ENCODE measurements at regions not wholly inside any gene's neighbourhood (a gene's known extent, or its start where the extent isn't known, plus 50 kb on each side); places are given as distances from the start of the nearest gene placed in this dataset.

DNA sequence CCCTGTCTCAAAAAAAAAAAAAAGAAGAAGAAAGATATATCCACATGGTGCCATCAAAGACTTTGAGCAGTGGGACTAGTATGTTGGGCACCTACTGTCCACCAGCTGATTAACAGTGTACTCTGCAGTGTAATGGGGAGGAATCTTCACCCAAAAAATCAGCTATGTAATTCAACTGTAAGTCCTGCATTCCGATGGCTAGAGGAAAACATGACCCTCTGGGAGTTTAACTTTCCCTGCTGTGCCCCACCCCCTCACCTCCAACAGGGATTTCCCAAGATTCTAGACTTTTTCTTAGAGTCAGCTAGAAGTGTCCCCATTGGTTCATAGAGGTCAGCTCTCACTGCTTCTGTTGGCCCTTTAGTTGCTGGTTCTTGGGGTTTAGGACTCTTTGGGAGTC is 221.2 kb upstream of the CLINT1 start:
- DNase-seq = no peak

DNA sequence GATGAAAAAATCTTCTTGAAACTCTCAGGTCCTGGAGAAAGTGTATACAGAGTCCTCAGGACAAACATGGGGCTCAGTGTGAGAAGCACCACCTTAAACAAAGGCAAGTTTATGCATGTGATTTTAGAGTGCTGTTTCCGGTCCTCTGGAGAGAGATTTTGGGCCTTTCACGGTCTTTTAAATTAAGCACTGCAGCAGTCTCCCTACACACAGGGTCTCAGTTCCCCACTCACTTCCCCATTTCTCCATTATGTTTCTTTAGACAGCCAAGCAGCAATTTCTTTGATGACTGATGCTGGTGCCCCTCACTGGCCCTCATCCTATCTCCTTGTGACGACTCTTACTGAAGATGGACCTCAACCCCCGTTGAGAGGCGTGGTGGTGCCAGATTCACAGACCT is 220.2 kb upstream of the CLINT1 start:
- DNase-seq = no peak

DNA sequence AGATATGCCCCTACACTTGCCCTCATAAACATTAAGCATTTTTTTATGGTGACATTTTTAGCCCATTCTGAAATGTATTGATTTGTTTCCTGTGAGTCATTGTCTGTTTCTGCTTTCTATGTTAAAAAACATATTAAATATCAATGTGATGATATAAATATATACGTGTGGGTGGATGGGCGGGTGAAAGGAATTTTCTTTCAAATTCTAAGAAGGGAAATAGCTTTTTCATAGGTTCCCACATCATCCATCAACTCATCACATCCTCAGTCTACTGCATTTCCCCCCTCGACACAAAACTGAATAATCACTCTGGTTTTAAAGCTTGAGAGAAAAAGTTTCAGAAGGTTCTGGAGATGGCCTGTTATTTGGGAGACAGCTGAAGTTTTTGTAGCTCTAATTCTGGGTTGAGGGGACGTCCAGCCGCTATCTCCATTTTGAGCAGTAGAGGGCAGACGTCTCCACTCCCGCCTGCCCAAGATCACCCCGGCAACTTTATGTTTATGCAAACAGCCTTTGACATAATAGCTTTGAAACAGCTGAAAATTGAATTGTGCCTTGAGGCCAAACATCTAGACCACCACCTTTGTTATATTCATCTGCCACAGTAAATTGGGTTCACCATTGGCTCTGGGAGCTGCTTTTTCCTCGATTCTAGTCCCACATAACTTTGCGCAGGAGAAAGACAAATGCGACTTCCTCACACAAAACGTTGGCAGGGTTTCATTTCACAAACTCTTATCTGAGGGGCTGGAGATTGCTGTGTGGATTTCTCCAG is 216.2 kb upstream of the CLINT1 start:
- DNase-seq = peak; percentile 26

DNA sequence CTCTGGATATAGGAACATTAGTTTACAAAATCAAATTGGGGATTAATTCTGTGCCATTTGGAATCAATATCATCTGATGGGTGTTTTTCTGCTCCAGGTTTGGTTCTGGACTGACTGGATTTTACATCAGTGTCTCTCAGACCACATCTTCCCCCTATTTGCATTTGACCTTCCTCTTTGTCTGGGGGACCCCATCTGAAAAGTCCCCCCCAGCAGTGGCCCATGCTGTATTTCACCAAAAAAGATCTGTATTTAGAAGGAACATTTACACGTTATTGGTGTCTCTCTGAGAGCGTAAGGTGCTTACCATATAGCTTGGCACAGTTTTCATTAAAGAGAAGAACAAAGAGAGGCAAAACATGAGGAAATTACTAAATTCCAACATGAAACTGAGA is 215.6 kb upstream of the CLINT1 start:
- DNase-seq = no peak

DNA sequence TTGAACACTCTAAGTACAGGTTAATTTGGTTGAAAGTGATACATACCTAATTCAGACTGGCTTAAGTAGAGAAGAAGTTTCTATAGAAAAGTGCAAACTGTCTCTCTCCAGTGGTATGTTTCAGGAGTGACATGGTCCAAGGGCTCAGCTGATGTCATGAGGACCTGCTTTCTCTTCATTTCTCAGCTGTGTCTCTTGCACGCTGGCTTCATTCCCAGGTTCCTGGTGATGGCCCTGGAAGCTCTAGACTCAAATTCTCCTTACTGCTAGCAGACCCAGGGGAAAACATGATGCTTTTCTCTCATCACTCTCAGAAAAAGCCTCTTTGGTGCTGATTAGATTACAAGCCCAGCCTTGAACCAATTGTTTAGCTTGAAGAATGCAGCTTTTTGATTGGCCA is 211.9 kb upstream of the CLINT1 start:
- no peak for DNase-seq

DNA sequence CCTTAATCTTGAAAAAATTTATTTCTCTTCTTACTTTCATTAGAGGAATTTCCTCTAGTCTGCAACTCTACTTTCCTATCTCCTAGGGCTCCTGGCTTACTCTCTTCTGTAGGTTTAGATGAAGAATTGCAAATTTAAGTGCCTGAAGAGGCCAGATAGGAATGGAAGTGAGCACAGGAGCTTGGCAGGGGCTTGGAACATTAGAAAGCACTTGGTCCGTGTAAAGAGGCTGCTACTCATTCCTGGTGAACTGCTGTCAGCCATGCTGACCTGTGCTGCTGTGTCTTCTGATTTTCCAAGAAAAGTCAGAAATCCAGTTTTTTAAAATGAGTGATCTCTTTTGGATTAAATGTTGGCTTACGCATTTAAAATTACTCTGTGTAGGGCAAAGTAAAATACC is 210.9 kb upstream of the CLINT1 start:
- no peak for DNase-seq

DNA sequence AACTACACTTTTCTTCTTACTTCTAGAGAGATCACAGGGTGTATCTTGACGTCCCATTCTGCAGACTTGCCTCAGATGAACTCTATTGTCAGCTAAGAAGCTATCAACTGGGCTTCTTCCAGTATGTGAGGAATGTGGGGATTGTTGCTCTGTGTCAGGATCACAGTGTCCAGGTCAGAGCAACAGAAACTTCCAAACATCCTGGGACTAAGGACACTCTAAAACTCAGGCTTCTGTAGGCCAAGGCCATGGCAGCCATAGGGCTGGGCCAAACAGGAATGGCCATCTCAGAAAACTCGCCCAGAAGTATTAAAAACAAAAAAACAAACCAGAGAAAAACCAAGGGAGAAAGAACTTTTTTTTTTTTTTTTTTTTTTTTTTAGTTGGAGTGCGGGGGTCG is 210.0 kb upstream of the CLINT1 start:
- no peak for DNase-seq

DNA sequence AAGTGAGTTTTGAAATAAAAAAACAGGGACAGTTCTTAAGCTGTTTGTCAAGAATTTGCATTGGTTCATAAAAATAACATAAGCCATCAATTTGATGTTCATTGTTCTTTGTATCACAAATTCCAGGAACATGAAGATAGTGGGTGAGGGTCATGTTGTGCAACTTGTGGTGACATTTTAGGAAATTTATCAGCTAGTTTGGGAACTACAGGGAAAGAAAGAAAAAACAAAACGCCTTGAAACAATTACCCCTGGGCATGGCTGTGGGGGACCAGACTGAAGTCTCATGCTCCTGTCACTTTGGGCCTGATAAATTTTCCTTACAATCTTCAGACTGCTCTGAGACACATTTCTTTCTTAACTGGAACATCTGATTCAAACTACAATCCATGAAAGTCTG is 207.1 kb upstream of the CLINT1 start:
- no peak for DNase-seq

DNA sequence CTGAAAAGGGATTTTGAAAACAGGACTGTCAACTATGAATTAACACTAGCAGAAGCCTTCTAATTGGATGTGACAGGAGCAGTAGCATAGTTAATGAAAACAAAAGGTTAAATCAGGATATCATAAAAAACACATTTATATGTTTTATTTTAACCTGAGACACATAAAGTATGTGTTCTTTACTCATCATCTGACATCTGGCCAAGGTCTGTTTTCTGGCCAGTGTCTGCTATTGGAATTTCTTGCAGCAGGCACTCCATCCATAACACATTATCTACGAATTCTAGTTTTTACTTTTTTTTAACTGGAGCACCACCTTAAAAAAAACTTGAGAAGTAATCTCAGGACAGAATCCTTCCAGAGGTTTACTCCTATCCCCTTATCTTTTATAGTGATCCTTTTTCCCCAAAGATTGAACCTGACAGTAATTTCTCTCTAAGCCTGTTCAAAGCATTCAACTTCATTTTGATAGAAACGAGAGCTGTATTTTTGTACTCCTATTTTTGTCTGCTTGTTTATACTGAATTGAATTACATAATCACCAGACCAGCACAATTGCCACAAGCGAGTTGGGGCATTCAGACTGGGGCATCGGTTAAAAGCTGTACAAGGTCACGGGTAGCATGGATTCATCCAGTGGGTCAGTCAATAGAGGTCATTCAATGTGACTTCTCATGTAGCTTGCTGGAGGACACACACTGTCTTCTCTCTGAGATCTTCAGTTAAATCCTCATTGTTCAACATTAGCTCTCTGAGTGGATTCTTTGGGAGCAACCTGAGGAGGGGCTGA is 205.6 kb upstream of the CLINT1 start:
- DNase-seq = no peak

DNA sequence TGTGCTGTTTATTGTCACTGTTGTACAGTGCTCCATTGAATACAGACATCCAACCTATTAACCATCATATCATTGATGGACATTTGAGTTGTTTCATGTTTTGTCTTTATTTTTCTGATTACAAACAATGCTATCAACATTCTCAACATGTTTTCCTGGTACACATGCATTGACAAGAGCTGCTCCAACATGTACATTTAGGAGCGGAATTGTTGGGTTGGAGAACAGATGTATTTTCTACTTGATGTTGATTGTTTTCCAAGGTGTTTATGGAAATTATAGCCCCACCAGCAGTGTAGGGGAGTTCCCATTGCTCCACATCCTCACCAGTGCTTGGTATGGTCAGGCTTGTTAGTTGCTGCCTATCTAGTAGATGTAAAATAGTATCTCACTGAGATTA is 204.1 kb upstream of the CLINT1 start:
- DNase-seq = no peak

DNA sequence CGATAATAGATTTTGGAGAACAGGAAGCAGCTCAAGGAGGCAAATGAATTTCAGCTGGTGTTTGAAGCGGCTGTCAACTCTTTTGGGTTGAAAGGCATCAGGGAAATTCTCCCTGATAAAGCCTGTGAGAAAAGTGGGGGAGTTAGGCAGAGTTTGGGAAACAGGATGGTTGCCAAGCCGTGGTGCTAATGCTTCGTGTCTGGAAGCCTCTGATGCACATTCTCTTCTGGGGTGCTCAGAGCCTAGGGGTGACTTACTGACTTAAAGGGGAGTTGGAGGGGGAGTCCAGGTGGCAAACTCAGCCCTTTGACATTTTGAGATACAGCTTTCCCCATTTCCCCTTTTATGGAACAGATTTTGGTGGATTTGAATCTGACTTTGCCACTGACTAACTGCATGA is 202.5 kb upstream of the CLINT1 start:
- DNase-seq = no peak

DNA sequence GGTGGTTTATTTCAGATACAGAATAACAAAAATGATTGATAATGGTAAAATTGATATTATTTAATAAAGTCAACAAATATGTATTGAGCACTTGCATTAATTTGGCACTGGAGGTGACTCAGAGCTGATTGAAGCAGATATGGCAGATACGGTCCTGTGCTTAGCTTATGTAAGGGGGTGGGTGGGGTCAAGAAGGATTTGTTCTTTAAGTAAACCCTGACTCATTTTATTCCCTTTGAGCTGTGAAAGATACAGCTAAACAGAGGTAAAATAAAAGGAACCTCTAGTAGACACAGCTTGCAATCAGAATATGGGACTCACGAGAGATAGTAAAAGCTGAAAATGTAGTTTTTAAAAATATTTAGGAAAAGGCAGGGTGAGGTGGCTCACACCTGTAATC is 201.3 kb upstream of the CLINT1 start:
- no peak for DNase-seq

DNA sequence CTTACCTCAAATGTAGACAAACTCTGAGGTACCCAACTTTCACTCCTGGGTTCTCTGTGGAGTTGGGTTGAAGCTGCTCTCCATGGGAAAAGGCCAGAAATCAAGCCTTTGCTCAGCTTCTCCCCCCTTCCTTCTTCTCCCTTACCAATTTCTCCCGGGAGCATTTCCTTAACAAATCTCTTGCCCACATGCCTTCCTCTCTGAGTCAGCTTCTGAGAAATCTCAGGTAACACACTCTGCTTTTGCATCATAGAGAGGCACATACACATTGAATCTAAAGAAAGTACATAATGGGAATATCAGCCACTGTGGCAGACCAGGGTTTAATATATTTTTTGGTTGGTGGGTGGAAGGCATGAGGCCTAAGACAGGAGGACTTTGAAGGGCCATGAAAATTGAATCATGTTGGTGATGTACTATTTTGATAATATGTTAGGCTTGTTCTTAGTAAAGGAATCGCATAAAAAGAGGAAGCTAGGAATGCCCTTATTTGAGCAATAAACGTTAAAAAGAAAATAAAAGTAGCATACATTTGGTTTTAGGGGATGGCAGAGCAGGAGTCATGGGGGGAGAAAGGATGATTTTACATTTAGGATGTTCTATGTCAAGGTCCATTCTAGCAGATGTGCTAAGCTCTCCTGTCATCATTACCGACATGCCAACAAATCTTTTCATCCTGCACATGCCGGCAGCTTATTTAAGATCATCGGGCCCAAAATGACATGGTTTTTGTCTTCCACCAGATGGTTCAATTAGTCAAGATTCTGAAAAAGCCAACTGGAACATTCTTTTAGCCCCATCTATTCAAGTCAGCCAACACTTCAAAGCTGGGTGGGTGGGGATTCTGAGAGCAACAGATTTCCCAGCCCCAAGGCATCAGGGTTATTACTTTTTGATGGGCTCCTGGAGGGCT is 199.5 kb upstream of the CLINT1 start:
- DNase-seq = no peak

DNA sequence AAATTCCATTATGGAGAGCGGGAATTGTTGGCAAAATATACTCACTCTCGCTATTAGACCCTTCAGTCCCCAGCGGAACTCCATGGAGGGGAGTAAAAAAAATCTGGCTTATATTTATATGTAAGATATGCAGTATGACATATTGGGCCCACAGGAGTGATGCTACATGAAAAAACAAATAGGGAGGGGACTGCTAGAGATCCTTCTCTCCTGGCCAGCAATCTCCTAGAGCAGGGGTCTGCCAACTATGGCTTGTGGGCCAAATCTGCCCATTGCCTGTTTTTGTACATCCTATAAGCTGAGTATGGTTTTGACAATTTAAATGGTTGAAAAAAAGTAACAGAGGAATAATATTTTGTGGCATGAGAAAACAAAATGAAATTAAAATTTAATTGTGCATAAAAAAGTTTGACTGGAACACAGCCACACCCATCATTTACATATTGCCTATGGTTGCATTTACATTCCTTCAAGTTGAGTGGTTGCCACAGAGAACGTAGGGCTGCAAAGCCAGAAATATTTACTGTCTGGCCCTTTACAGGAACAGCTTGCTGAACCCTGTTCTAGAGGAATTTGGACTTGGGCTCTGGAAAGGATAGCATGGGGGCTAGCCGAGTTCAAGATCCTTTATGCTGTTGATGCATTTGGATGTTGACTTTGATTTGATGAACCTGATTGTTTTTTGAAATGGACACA is 197.3 kb upstream of the CLINT1 start:
- DNase-seq = no peak

DNA sequence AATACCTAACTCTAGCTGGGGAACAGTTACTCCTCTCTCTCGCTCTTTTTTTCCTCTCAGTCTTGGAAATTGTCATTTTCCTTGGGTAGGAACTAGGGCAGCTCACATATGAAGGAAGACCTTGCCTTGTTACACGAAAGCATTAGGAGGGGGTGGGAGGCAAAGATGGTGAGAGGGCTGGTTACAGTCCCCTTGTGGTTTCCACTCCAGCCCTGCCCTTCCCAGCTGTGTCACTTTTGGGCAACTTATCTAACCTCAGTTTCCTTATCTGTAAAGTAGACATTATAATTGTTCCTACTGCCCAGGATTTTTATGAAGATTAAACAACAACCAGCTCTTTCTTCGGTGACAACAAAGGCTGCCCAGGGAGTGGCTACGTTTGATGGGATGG is 196.2 kb upstream of the CLINT1 start:
- DNase-seq = no peak

DNA sequence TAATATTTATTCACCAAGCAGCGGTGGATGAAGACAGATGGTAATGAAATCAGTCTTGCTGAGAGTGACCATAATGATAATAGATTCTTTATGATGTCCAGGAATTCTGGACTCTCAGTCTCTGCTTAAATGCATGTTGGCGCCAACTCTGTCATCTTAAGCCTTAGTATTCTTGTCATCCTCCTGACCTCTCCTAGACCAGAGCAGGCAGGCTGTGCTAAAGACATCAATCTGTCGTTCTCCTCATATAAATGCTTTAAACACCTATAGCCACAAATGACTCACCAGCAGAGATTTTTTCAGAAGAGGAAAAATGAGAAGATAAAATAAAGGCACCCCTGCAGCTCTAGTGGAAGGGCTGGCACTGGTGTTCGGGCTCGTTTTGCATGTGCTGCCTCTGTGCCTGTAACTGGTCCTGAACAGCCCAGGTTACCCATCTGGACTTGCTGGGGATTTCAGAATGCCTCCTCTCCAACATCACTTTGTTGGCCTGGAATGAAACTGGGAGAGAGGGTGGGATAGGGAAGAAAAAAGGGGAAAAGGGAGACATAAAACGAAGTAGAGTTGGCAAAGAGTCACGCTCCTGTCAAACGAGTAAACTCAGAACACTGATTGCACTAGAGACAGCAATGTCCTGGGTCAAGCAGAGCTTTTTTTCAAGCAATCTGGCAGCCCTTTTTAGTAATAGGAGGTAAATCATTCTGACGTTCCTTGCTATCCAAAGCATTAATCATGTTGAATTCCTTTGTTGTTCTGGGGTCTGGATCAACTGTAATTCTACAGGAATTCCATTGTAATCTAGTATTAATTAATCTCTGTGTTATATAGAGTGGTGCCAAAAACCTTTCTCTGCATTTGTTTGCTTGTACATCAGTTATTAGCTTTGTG is 195.5 kb upstream of the CLINT1 start:
- DNase-seq = no peak

DNA sequence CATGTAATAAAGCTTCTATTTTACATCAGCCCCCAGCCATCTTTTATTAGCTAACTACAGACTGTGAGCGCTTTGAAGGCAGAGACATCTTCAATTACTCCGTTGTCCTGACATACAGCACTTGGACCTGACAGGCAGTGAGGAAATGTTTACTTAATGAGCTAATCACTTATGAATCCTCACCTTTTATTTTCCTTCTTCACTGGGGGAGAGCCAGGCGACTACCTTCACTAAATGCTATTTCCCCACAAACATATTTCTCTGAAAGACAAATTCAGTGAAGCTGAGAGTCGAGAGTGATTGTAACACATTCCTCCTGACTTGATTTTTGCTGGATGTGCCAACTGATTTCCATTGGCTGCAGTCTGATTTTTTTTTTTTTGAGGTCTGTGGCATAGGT is 192.1 kb upstream of the CLINT1 start:
- DNase-seq = no peak

DNA sequence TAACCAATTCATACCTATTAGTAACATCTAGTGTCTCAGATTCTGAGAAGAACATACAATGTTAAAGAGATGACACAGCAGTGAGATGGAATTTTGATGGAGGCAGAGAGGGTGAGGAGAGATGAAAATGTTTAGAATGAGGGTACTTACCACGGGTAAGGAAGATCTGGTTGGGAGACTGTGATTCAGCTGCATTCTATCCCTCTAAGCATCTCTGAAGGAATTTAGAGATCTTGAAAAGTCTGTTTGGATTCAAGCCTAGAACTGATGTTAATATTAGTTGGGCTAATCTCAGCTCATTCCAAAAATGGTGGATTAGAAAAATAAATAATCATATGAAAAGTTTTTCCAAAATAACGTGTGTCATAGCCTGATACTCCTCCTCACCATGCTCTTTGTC is 191.5 kb upstream of the CLINT1 start:
- DNase-seq = no peak

DNA sequence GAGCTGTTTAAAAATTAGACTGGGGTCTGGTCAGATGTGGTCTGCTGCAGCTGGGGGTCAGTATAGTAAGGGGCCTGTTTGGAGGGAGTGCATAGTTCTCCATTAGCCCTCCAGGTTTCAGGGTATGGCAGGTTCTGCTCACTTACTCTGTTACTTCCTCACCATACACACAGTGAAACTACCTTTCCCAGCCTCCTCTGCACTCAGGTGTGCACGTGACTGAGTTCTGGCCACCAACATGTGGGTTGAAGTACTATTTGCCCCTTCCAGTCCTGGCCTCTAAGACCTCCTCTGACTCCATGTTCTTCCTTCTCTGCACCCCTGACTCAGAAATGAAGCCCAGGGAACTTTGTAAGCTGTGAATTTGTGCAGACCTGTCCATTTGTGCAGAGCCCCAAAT is 190.5 kb upstream of the CLINT1 start:
- no peak for DNase-seq

DNA sequence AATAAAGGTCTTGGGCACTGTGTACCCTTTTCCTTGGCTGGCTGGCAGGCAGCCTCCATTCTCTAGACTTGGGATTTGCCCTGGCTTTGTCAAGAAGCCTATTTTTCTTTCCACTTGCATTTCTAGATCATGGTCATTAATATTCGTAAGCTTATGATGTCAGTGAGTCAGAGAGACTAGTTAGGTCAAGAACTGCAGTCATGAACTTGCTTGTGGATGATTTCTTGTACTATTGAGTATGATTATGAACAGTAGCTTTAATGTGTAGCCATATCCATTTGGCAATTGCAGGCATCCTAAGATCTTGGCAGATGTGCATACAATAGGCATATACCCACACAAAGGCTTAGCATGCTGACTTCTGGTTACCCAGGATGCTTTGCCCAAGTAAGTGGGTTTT is 186.8 kb upstream of the CLINT1 start:
- DNase-seq = no peak

DNA sequence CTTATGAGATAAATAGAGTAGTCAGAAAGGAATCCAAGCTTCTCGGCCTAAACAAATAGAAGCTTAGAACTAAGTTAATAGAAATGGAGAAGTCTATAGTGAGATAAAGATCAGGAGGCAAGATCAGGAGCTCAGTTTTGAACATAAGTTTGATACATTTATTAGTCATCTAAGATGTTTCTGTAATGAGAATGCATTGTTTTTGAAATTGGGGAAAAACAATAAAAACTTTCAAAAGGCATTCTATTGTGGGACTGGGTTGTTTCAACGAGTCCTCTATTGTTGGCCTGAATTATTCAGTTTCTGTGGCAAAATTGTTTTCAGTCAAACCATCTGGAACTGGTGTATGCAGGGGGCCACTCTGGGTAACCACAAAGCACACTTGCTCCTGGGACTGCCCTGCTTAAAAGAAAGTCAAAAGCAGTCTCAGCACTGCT is 181.0 kb upstream of the CLINT1 start:
- DNase-seq = no peak

DNA sequence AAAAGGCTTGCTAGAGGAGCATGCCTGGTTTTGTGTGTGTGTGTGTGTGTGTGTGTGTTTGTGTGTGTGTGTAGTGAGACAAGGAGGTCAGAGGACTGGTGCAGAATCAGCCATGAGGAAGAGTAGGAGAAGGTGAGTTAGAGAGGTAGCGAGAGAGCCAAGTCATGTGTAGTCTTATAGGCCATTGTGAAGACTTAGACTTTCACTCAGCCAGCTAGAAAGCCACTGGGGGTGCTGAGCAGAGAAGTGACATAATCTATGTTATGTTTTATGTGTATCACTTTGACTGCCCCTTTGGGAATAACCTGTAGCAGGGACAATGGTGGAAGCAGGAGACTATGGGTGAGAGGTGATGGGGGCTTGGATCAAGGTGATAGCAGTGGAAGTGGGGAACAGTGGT is 180.5 kb upstream of the CLINT1 start:
- DNase-seq = no peak
